ENCODE measurements at regions not wholly inside any gene's neighbourhood (a gene's known extent, or its start where the extent isn't known, plus 50 kb on each side); places are given as distances from the start of the nearest gene placed in this dataset.

DNA sequence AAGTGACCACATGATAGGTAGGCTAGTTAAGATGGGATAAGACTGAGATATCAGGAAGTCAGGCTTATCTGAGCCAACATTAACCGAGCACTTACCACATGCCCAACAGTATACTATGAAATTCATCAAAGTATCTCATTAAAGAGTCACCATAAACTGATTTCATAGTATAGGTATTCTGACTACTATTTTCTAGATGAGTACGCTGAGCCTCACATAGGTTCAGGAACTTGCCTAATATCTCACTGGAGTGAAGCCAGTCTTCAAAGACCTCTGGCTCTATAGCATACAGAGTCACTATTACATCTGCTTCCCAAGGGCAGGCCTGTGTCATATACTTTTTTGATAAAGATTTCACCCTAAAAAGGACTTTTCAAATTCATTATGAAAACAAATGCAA is 115.6 kb upstream of the NGF start:
- no peak for TF ChIP-seq POLR2AphosphoS5 (IDR thresholded peaks at IDR 0.05; ENCODE audit: borderline replicate concordance, low read depth, low read length)
- TF ChIP-seq EZH2 (IDR thresholded peaks at IDR 0.05) = no peak
- TF ChIP-seq FOXP2 (optimal IDR thresholded peaks at IDR 0.05; ENCODE audit: control extremely low read depth, extremely low read length, insufficient read depth) = no peak
